ENCODE measurements at regions not wholly inside any gene's neighbourhood (a gene's known extent, or its start where the extent isn't known, plus 50 kb on each side); places are given as distances from the start of the nearest gene placed in this dataset.
"Not testable (repeated sequence)": the region's sequence is repeated elsewhere in the genome, so short reads cannot be mapped to it uniquely, and the experiment has no call there.

DNA sequence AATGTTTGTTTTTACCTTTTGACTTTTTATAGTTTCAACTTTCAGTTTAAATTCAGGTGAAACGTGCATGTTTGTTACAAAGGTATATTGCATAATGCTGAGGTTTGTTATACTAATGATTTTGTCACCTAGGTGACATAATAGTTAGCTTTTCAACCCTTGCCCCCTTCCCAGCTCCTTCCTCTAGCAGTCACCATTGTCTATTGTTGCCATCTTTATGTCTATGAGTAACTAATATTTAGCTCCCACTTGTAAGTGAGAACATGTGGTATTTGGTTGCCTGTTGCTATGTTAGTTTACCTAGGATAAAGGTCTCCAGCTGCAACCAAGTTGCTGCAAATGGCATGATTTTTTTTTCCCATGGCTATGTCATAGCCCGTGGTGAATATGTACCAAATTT, 322.3 kb upstream of the SETBP1 start:
- TF ChIP-seq SNAI2 (CRISPR knock-in tag; IDR thresholded peaks at IDR 0.05) (no peak), TOX (CRISPR knock-in tag; IDR thresholded peaks at IDR 0.05; ENCODE audit: borderline replicate concordance) (no peak), ZNF70 (CRISPR knock-in tag; IDR thresholded peaks at IDR 0.05) (no peak), RARB (CRISPR knock-in tag; IDR thresholded peaks at IDR 0.05) (no peak), ISL1 (CRISPR knock-in tag; IDR thresholded peaks at IDR 0.05) (no peak)
- TF ChIP-seq, protein P1, sequence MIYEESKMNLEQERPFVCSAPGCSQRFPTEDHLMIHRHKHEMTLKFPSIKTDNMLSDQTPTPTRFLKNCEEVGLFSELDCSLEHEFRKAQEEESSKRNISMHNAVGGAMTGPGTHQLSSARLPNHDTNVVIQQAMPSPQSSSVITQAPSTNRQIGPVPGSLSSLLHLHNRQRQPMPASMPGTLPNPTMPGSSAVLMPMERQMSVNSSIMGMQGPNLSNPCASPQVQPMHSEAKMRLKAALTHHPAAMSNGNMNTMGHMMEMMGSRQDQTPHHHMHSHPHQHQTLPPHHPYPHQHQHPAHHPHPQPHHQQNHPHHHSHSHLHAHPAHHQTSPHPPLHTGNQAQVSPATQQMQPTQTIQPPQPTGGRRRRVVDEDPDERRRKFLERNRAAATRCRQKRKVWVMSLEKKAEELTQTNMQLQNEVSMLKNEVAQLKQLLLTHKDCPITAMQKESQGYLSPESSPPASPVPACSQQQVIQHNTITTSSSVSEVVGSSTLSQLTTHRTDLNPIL (CRISPR knock-in tag; IDR thresholded peaks at IDR 0.05; ENCODE audit: low read depth), result no peak
- TF ChIP-seq, protein P2, sequence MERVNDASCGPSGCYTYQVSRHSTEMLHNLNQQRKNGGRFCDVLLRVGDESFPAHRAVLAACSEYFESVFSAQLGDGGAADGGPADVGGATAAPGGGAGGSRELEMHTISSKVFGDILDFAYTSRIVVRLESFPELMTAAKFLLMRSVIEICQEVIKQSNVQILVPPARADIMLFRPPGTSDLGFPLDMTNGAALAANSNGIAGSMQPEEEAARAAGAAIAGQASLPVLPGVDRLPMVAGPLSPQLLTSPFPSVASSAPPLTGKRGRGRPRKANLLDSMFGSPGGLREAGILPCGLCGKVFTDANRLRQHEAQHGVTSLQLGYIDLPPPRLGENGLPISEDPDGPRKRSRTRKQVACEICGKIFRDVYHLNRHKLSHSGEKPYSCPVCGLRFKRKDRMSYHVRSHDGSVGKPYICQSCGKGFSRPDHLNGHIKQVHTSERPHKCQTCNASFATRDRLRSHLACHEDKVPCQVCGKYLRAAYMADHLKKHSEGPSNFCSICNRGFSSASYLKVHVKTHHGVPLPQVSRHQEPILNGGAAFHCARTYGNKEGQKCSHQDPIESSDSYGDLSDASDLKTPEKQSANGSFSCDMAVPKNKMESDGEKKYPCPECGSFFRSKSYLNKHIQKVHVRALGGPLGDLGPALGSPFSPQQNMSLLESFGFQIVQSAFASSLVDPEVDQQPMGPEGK (CRISPR knock-in tag; IDR thresholded peaks at IDR 0.05; ENCODE audit: borderline replicate concordance), result no peak
- ATAC-seq, result no peak

DNA sequence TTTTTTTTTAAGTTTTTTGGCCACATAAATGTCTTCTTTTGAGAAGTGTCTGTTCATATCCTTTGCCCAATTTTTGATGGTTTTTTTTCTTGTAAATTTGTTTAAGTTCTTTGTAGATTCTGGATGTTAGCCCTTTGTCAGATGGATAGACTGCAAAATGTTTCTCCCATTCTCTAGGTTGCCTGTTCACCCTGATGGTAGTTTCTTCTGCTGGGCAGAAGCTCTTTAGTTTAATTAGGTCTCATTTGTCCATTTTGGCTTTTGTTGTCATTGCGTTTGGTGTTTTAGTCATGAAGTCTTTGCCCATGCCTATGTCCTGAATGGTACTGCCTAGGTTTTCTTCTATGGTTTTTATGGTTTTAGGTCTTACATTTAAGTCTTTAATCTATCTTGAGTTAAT, 320.9 kb upstream of the SETBP1 start:
- ATAC-seq, result not testable (repeated sequence)

DNA sequence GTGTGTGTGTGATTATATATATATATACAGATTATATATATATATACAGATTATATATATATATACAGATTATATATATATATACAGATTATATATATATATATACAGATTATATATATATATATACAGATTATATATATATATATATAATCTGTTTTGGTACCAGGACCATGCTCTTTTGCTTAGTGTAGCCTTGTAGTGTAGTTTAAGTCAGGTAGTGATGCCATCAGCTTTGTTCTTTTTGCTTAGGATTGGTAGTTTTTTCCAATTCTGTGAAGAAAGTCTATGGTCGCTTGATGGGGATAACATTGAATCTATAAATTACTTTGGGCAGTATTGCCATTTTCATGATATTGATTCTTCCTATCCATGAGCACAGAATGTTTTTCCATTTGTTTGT, 318.5 kb upstream of the SETBP1 start:
- ATAC-seq, result not testable (repeated sequence)

DNA sequence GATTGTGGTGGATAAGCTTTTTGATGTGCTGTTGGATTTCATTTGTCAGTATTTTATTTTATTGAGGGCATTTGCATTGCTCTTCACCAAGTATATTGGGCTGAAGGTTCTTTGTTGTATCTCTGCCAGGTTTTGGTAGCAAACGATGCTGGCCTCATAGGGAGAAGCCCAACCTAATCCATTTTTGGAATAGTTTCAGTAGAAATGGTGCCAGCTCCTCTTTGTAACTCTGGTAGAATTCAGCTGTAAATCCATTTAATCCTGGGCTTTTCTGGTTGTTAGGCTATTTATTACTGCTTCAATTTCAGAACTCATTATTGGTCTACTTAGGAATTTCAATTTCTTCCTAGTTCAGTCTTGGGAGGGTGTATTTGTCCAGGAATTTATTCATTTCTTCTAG, 309.8 kb upstream of the SETBP1 start:
- no peak for ATAC-seq
- TF ChIP-seq GLIS3 (CRISPR knock-in tag; IDR thresholded peaks at IDR 0.05), result no peak

DNA sequence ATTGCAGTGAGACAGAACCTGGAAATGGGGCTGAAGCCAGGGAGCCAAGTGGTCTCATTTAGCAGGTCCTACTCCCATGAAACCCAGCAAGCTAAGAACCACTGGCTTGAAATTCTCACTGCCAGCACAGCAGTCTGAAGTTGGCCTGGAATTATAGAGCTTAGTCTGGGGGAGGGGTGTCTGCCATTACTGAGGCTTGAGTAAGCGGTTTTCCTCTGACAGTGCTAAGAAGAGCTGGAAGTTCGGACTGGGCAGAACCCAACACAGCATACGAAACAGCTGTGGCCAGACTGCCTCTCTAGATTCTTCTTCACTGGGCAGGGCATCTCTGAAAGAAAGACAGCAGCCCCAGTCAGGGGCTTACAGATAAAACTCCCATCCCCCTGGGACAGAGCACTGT, 305.7 kb upstream of the SETBP1 start:
- no peak for ATAC-seq
- TF ChIP-seq ZNF8 (CRISPR knock-in tag; IDR thresholded peaks at IDR 0.05) (no peak), ZFP30 (CRISPR knock-in tag; IDR thresholded peaks at IDR 0.05) (no peak)

DNA sequence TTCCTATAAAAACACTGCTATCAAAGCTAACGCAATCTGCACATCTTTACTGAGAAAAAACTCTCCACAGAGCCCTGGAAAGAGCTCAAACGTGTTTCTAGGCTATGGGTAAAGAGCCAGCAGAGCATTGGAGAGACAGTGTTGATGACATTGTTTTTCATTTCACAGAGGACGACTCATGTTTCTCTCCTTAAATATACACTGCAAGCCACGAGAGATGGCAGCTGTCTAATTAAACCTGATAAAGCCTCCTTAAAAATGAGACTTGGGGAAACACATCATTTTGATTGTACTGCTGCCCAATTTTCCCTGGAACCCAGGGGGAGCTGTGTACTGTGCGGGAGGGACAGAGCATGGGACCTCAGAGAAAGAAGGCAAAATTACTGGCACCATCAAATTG, 294.3 kb upstream of the SETBP1 start:
- ATAC-seq, result no peak
- TF ChIP-seq GLIS3 (CRISPR knock-in tag; IDR thresholded peaks at IDR 0.05) (no peak), ARNTL (CRISPR knock-in tag; IDR thresholded peaks at IDR 0.05; ENCODE audit: borderline replicate concordance, low read depth) (no peak), TCF4 (CRISPR knock-in tag; IDR thresholded peaks at IDR 0.05; ENCODE audit: borderline replicate concordance) (no peak), ZNF70 (CRISPR knock-in tag; IDR thresholded peaks at IDR 0.05) (no peak), ESRRG (CRISPR knock-in tag; IDR thresholded peaks at IDR 0.05) (no peak), ZNF565 (CRISPR knock-in tag; conservative IDR thresholded peaks at IDR 0.05; ENCODE audit: low read depth) (no peak), ZFP30 (CRISPR knock-in tag; IDR thresholded peaks at IDR 0.05) (no peak), ZFP3 (CRISPR knock-in tag; IDR thresholded peaks at IDR 0.05) (no peak), ISL1 (CRISPR knock-in tag; IDR thresholded peaks at IDR 0.05) (no peak)
- TF ChIP-seq, protein P3, sequence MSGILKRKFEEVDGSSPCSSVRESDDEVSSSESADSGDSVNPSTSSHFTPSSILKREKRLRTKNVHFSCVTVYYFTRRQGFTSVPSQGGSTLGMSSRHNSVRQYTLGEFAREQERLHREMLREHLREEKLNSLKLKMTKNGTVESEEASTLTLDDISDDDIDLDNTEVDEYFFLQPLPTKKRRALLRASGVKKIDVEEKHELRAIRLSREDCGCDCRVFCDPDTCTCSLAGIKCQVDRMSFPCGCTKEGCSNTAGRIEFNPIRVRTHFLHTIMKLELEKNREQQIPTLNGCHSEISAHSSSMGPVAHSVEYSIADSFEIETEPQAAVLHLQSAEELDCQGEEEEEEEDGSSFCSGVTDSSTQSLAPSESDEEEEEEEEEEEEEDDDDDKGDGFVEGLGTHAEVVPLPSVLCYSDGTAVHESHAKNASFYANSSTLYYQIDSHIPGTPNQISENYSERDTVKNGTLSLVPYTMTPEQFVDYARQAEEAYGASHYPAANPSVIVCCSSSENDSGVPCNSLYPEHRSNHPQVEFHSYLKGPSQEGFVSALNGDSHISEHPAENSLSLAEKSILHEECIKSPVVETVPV (CRISPR knock-in tag; IDR thresholded peaks at IDR 0.05), result no peak
- TF ChIP-seq, protein P4, sequence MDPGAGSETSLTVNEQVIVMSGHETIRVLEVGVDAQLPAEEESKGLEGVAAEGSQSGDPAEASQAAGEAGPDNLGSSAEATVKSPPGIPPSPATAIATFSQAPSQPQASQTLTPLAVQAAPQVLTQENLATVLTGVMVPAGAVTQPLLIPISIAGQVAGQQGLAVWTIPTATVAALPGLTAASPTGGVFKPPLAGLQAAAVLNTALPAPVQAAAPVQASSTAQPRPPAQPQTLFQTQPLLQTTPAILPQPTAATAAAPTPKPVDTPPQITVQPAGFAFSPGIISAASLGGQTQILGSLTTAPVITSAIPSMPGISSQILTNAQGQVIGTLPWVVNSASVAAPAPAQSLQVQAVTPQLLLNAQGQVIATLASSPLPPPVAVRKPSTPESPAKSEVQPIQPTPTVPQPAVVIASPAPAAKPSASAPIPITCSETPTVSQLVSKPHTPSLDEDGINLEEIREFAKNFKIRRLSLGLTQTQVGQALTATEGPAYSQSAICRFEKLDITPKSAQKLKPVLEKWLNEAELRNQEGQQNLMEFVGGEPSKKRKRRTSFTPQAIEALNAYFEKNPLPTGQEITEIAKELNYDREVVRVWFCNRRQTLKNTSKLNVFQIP (CRISPR knock-in tag; IDR thresholded peaks at IDR 0.05; ENCODE audit: borderline replicate concordance, low read depth), result no peak
- TF ChIP-seq, protein P2 (CRISPR knock-in tag; IDR thresholded peaks at IDR 0.05; ENCODE audit: borderline replicate concordance), result no peak
- TF ChIP-seq, protein P1 (CRISPR knock-in tag; IDR thresholded peaks at IDR 0.05; ENCODE audit: low read depth), result no peak

All from SK-N-SH treated with all-trans-retinoic acid at 6 μM for 48 hours (cell line).